Osteoblast (primary cell): ENCODE measurements at regions not wholly inside any gene's neighbourhood (a gene's known extent, or its start where the extent isn't known, plus 50 kb on each side); places are given as distances from the start of the nearest gene placed in this dataset.

Source experiments
- DNase-seq: peaks from one replicate; pipeline ENCODE4 v3.0.0; 2011; ENCODE audit warnings: low spot score, mixed read lengths; ENCODE audit not compliant: insufficient read length; ENCODE audit errors: missing footprints
- H2AFZ ChIP-seq: 2 replicates; pipeline ENCODE4 v1.6.0; 2011; ENCODE audit warnings: mild to moderate bottlenecking, low read length
- H3K27ac ChIP-seq: 2 replicates; pipeline ENCODE4 v1.5.1; 2011; ENCODE audit warnings: mild to moderate bottlenecking, low read depth, low read length, moderate library complexity
- H3K27me3 ChIP-seq: 2 replicates; pipeline ENCODE4 v1.6.0; 2012; ENCODE audit warnings: mild to moderate bottlenecking, control low read depth, inconsistent platforms, low read length, moderate library complexity; ENCODE audit not compliant: insufficient read depth
- H3K36me3 ChIP-seq: 2 replicates; pipeline ENCODE4 v1.5.1; 2011; ENCODE audit warnings: mild to moderate bottlenecking, low read length, control low read depth, moderate library complexity; ENCODE audit not compliant: insufficient read depth
- H3K4me1 ChIP-seq: 2 replicates; pipeline ENCODE4 v1.5.1; 2011; ENCODE audit warnings: mild to moderate bottlenecking, low read length, control low read depth, moderate library complexity; ENCODE audit not compliant: insufficient read depth
- H3K4me2 ChIP-seq: 2 replicates; pipeline ENCODE4 v1.6.0; 2011; ENCODE audit warnings: mild to moderate bottlenecking, low read length; ENCODE audit not compliant: insufficient read depth
- H3K4me3 ChIP-seq: fragments of 200-600 bp; sonication (generic); 3 replicates; pipeline ENCODE4 v1.5.1; 2012; ENCODE audit warnings: mild to moderate bottlenecking, low read length, inconsistent platforms; ENCODE audit not compliant: insufficient read depth
- H3K79me2 ChIP-seq: 2 replicates; pipeline ENCODE4 v1.6.0; 2012; ENCODE audit warnings: mild to moderate bottlenecking, low read length, control low read depth, inconsistent platforms; ENCODE audit not compliant: insufficient read depth
- H3K9me3 ChIP-seq: 2 replicates; pipeline ENCODE4 v1.5.1; 2011; ENCODE audit warnings: low read depth, low read length, control low read depth
- H4K20me1 ChIP-seq: 2 replicates; pipeline ENCODE4 v1.6.0; 2012; ENCODE audit warnings: mild to moderate bottlenecking, low read length, control low read depth; ENCODE audit not compliant: insufficient read depth
- CTCF ChIP-seq: IDR thresholded peaks from 2 replicates; pipeline ENCODE4 v1.5.1; 2011; ENCODE audit warnings: mild to moderate bottlenecking, low read depth, low read length, moderate library complexity; ENCODE audit errors: extremely low read depth

DNA sequence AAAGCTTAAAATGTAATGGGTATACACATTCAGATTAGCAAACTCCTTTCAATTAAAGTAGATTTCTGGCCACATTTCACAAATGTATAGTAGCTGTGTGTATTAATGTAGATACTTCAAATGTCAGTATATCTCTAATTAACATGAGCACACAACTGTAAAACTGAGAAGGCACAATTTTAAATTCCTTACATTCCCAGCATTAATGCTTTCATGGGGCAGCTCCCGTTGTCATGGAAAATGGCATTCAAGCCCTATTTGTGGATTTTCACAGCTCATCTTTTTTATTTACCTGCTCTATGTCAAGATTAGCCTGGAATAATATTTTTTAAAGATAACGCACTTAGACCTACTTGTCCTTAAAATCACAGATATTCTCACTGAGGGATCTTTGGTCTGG lies 113.6 kb upstream of the SOX6 start:
- Histone ChIP-seq H3K27me3 (no peaks in the 10 kb centered on the region), H3K9me3 (no peaks in the 10 kb centered on the region), H4K20me1 (no peaks in the 10 kb centered on the region), H3K4me3 (no peak overlapping the region), H3K4me2 (no peak overlapping the region), H3K27ac (no peak overlapping the region), H3K4me1 (no peaks in the 10 kb centered on the region), H2AFZ (no peak overlapping the region), H3K79me2 (no peaks in the 10 kb centered on the region), H3K36me3 (no peaks in the 10 kb centered on the region)
- no peak for DNase-seq
- TF ChIP-seq CTCF = no peak

GRCh38 chr11:16468735-16469453 lies 112.5 kb upstream of the SOX6 start:
- no peak overlapping the region for H3K27ac ChIP-seq
- no peak overlapping the region for H2AFZ ChIP-seq
- no peaks in the 10 kb centered on the region for H3K36me3 ChIP-seq
- DNase-seq = no peak
- no peaks in the 10 kb centered on the region for H3K4me1 ChIP-seq
- no peak for TF ChIP-seq CTCF
- no peaks in the 10 kb centered on the region for H4K20me1 ChIP-seq
- no peak overlapping the region for H3K4me2 ChIP-seq
- no peak overlapping the region for H3K4me3 ChIP-seq
- no peaks in the 10 kb centered on the region for H3K9me3 ChIP-seq
- H3K27me3 ChIP-seq = no peaks in the 10 kb centered on the region
- no peaks in the 10 kb centered on the region for H3K79me2 ChIP-seq

- no peaks in the 10 kb centered on the region for H4K20me1 ChIP-seq
- no peaks in the 10 kb centered on the region for H3K36me3 ChIP-seq
- H3K4me2 ChIP-seq = no peak overlapping the region
- no peak overlapping the region for H2AFZ ChIP-seq
- H3K27me3 ChIP-seq = no peaks in the 10 kb centered on the region
- DNase-seq = no peak
- no peaks in the 10 kb centered on the region for H3K4me1 ChIP-seq
- H3K27ac ChIP-seq = no peak overlapping the region
- no peaks in the 10 kb centered on the region for H3K9me3 ChIP-seq
- no peak overlapping the region for H3K4me3 ChIP-seq
- no peak for TF ChIP-seq CTCF
- no peaks in the 10 kb centered on the region for H3K79me2 ChIP-seq
These were observed 104.2 kb upstream of the SOX6 start for GRCh38 chr11:16460508-16460907.

DNA sequence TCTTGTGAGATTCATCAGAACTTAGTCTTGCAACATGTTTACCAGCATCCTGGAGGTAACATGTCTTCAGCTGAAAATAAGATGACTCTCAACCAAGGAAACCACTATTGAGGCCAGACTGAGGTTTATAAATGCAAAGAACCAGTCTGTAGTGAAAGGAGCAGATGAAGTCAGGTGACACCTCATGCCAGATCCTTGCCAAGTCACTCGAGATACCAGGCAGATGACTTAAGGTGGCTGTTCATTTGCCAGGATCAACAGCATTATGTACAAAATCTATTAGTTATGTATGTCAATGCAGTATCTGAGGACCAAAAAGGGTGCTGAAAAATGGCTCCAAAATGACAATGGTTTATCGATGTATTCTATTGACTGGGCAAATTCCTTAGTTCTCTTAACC lies 100.0 kb upstream of the SOX6 start:
- H3K4me1 ChIP-seq = no peaks in the 10 kb centered on the region
- H3K27me3 ChIP-seq = no peaks in the 10 kb centered on the region
- no peak overlapping the region for H3K4me2 ChIP-seq
- H2AFZ ChIP-seq = no peak overlapping the region
- H4K20me1 ChIP-seq = no peaks in the 10 kb centered on the region
- H3K79me2 ChIP-seq = no peaks in the 10 kb centered on the region
- H3K9me3 ChIP-seq = no peaks in the 10 kb centered on the region
- no peak for DNase-seq
- no peaks in the 10 kb centered on the region for H3K36me3 ChIP-seq
- H3K27ac ChIP-seq = no peak overlapping the region
- no peak overlapping the region for H3K4me3 ChIP-seq
- TF ChIP-seq CTCF = no peak
